Esophagus squamous epithelium (tissue), 5 donors: ENCODE measurements at regions not wholly inside any gene's neighbourhood (a gene's known extent, or its start where the extent isn't known, plus 50 kb on each side); places are given as distances from the start of the nearest gene placed in this dataset.
"Not testable (repeated sequence)": the region's sequence is repeated elsewhere in the genome, so short reads cannot be mapped to it uniquely, and the experiment has no call there.

ENCODE experiments used
- DNase-seq: peaks from one replicate; lab custom pipeline; 2025; lab: John Stamatoyannopoulos, UW
- H3K27ac ChIP-seq, 4 donors: fragments of 200-600 bp; sonication (generic); one replicate each; pipeline ENCODE4 v1.5.1; 2016 to 2019; ENCODE audit warnings: mild to moderate bottlenecking in 1 of 4
- H3K27me3 ChIP-seq, 4 donors: fragments of 200-600 bp; sonication (generic); 1 replicate in 3 of 4; 2 replicates in 1 of 4; pipeline versions ENCODE4 v1.5.1 to v1.6.0; 2017 to 2021; ENCODE audit warnings: antibody characterized with exemption in 1 of 4
- H3K36me3 ChIP-seq, 3 donors: fragments of 200-600 bp; sonication (generic); one replicate each; pipeline ENCODE4 v1.5.1; 2016 to 2019
- H3K4me1 ChIP-seq, 3 donors: fragments of 200-600 bp; sonication (generic); one replicate each; pipeline ENCODE4 v1.5.1; 2017 to 2019
- H3K4me3 ChIP-seq, 4 donors: fragments of 200-600 bp; sonication (generic); 1 replicate in 3 of 4; 2 replicates in 1 of 4; pipeline ENCODE4 v1.5.1; 2016 to 2019; ENCODE audit warnings: mild to moderate bottlenecking in 2 of 4, moderate library complexity in 1 of 4
- H3K9me3 ChIP-seq, 3 donors: fragments of 200-600 bp; sonication (generic); one replicate each; pipeline ENCODE4 v1.5.1; 2016 to 2019
- POLR2A ChIP-seq, 4 donors: fragments of 450-650 bp; IDR thresholded peaks; one replicate each; pipeline ENCODE4 v1.6.1; 2017; ENCODE audit warnings: antibody characterized with exemption in 4 of 4, mild to moderate bottlenecking in 4 of 4, moderate library complexity in 3 of 4
- WGBS, 2 donors: methylation state at CpG; one replicate each; pipeline ENCODE4 v1.1.5; 2018; 5-methylcytosine and 5-hydroxymethylcytosine counted together
- intact Hi-C: fragments of 100-400 bp; cut with DNase I; formaldehyde crosslinking; loops from one replicate; pipeline ENCODE4 v1.15.0; 2022
- TF ChIP-seq, protein P1 (sequence below), 6 experiments: fragments of 450-650 bp in 4 of 6; fragments of 200-600 bp in 2 of 6; sonication (generic) in 2 of 6; IDR thresholded peaks; one replicate each; pipeline ENCODE4 v1.5.1; 2016 to 2019; ENCODE audit warnings: antibody characterized with exemption in 6 of 6, mild to moderate bottlenecking in 4 of 6, moderate library complexity in 4 of 6
- donor health status: DM: yes; HTN: yes; CAD: no.

DNA sequence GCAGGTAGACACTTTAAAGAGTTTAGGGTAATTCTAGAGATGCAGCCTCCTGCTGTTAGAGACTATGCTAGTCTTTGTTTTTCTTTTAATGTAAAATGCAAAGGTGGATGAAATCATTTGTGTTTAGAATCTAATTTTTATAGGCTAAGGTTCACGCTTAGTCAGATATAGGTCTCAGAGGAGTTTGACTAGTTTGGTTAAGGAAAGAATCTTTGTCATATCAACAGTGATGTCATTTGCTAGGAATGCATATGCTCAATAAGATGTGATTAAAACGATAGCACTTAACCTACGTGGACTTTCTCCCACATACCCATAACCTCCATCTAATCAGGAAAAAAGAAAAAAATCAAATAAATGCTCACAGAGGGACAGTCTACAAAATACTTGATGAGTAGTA is 859.3 kb upstream of the ATXN7L3B start:
- no peak for DNase-seq
- TF ChIP-seq, protein P1, sequence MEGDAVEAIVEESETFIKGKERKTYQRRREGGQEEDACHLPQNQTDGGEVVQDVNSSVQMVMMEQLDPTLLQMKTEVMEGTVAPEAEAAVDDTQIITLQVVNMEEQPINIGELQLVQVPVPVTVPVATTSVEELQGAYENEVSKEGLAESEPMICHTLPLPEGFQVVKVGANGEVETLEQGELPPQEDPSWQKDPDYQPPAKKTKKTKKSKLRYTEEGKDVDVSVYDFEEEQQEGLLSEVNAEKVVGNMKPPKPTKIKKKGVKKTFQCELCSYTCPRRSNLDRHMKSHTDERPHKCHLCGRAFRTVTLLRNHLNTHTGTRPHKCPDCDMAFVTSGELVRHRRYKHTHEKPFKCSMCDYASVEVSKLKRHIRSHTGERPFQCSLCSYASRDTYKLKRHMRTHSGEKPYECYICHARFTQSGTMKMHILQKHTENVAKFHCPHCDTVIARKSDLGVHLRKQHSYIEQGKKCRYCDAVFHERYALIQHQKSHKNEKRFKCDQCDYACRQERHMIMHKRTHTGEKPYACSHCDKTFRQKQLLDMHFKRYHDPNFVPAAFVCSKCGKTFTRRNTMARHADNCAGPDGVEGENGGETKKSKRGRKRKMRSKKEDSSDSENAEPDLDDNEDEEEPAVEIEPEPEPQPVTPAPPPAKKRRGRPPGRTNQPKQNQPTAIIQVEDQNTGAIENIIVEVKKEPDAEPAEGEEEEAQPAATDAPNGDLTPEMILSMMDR (IDR thresholded peaks at IDR 0.05), result no peak
- no peak for TF ChIP-seq POLR2A (IDR thresholded peaks at IDR 0.05)
- Histone ChIP-seq H3K27me3 (no peaks in the 10 kb centered on the region), H3K36me3 (no peaks in the 10 kb centered on the region), H3K4me1 (no peaks in the 10 kb centered on the region), H3K9me3 (no peaks in the 10 kb centered on the region), H3K4me3 (no peak overlapping the region), H3K27ac (no peak overlapping the region)
- intact Hi-C loops, result no loop called here
- WGBS, 2 donors, result 72 to 73% methylated on average over 3 of the region's 3 CpGs

DNA sequence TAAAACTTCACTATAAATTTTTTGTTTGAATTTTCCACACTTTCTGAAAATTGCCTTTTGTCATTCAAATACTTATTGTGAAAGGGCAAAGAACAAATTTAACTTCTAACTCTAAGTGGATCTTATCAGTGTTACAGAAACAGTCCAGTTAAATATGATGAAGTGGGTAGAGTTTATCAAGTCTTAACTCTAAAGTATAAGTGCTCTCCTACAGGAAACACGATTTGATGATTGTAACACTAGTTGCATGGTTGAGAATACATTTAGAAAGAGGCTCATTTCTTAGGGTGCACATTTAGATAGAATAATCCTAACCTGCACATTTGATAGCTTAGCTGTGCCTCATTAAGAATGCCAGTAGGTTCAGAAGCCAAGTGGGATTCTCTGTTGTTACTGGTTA is 838.3 kb upstream of the ATXN7L3B start:
- TF ChIP-seq, protein P1 (IDR thresholded peaks at IDR 0.05), result no peak
- no peak for TF ChIP-seq POLR2A (IDR thresholded peaks at IDR 0.05)
- Histone ChIP-seq H3K4me3 (no peak overlapping the region), H3K27me3 (no peaks in the 10 kb centered on the region), H3K36me3 (no peaks in the 10 kb centered on the region), H3K9me3 (peaks cover 0 to 5% (median 0%) of the 10 kb centered on the region in 3 donors), H3K4me1 (no peaks in the 10 kb centered on the region), H3K27ac (no peak overlapping the region)
- 43 to 50% methylated on average over 1 of the region's 1 CpG for WGBS, 2 donors
- DNase-seq, result no peak
- intact Hi-C loops, result no loop called here

DNA sequence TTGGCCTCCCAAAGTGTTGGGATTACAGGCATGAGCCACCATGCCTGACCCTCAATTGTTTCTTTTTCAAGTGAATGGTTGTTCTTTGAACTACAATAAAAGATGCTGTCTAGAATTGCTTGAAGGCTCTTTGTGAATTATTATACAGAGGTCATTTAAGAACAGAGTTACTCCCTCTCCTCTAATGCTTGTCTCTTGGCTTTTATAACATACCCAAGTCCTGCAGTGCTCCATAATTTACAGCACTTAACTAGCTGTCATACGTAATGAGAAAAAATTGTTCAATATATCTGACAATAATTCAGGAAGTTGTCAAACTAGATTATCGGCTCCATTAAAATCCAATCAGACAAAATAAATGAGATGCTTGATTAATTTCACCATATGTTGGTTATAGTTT is 823.0 kb upstream of the ATXN7L3B start:
- no peaks in the 10 kb centered on the region for H3K36me3 ChIP-seq
- no peaks in the 10 kb centered on the region for H3K27me3 ChIP-seq
- no peaks in the 10 kb centered on the region for H3K9me3 ChIP-seq
- intact Hi-C loops, result no loop called here
- H3K4me3 ChIP-seq, result no peak overlapping the region
- no peak for TF ChIP-seq POLR2A (IDR thresholded peaks at IDR 0.05)
- TF ChIP-seq, protein P1 (IDR thresholded peaks at IDR 0.05), result no peak
- 61 to 90% methylated on average over 2 of the region's 2 CpGs for WGBS, 2 donors
- H3K4me1 ChIP-seq, result no peaks in the 10 kb centered on the region
- no peak for DNase-seq
- no peak overlapping the region for H3K27ac ChIP-seq

DNA sequence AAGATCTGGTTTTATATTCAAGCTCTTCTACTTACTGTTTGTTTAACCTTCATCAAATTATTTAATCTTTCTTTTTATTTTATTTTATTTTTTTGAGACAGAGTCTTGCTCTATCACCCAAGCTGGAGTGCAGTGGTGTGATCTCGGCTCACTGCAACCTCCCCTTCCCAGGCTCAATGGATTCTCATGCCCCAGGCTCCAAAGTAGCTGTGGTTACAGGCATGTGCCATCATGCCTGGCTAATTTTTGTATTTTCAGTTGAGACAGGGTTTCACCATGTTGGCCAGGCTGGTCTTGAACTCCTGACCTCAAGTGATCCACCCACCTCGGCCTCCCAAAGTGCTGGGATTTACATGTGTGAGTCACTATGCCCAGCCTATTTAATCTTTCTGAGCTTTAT is 821.5 kb upstream of the ATXN7L3B start:
- H3K36me3 ChIP-seq, DNase-seq, H3K4me1 ChIP-seq, H3K4me3 ChIP-seq, H3K9me3 ChIP-seq, intact Hi-C loops, H3K27me3 ChIP-seq, H3K27ac ChIP-seq: not testable (repeated sequence)
- WGBS, 2 donors, result 36 to 38% methylated on average over 2 of the region's 2 CpGs

DNA sequence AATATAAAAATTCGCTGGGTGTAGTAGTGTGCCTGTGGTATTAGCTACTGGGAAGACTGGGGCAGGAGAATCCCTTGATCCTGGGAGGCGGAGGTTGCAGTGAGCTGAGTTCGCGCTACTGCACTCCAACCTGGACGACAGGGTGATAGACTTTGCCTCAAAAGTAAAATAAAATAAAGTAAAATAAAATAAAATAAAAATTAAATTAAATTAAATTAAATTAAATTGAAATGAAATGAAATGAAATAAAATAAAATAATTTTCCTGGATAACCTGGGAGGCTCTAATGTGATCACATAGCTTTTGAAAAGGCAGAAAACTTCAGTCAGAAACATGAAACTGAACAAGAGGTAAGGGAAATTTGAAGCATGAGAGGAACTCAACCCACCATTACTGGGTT is 818.4 kb upstream of the ATXN7L3B start:
- Histone ChIP-seq H3K27me3 (no peaks in the 10 kb centered on the region), H3K4me1 (no peaks in the 10 kb centered on the region), H3K9me3 (peaks cover 0 to 6% (median 0%) of the 10 kb centered on the region in 3 donors), H3K36me3 (no peaks in the 10 kb centered on the region), H3K4me3 (no peak overlapping the region), H3K27ac (no peak overlapping the region)
- WGBS, 2 donors, result 73 to 80% methylated on average over 5 of the region's 5 CpGs
- intact Hi-C loops, result no loop called here
- no peak for DNase-seq
- no peak for TF ChIP-seq POLR2A (IDR thresholded peaks at IDR 0.05)
- TF ChIP-seq, protein P1 (IDR thresholded peaks at IDR 0.05), result no peak

DNA sequence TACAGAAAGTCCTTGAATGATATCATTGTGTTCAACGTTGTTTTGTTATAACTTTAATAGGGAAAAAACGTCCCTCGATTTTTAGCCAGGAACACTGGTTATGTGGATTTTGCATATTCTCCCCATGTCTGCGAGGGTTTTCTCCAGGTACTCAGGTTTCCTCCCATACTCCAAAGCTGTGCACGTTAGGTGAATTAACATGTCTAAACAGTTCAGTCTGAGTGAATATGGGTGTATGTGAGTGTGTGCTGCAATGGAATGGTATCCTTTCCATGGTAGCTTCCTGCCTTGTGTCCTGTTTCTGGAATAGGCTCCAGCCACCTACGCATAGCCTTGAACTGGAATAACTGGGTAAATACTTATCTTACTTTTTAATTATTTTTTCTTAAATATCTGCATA is 810.8 kb upstream of the ATXN7L3B start:
- no peaks in the 10 kb centered on the region for H3K36me3 ChIP-seq
- no peak for DNase-seq
- H3K4me1 ChIP-seq, result no peaks in the 10 kb centered on the region
- no peak overlapping the region for H3K4me3 ChIP-seq
- no peak overlapping the region for H3K27ac ChIP-seq
- 49 to 68% methylated on average over 6 of the region's 6 CpGs for WGBS, 2 donors
- H3K9me3 ChIP-seq, result no peaks in the 10 kb centered on the region
- intact Hi-C loops, result no loop called here
- TF ChIP-seq POLR2A (IDR thresholded peaks at IDR 0.05), result no peak
- TF ChIP-seq, protein P1 (IDR thresholded peaks at IDR 0.05), result no peak
- no peaks in the 10 kb centered on the region for H3K27me3 ChIP-seq
